GM12878 (cell line): ENCODE measurements at regions not wholly inside any gene's neighbourhood (a gene's known extent, or its start where the extent isn't known, plus 50 kb on each side); places are given as distances from the start of the nearest gene placed in this dataset.

Experiments
- ATAC-seq: fragments of 200-7000 bp; cut with Tn5 transposase; 3 replicates; pipeline ENCODE4 v1.9.1; 2020; ENCODE audit warnings: mild to moderate bottlenecking, moderate library complexity
- BruUV-seq: library from RNA; stranded (reverse); fragments of 400-500 nt; replicated peaks from 2 replicates; lab custom pipeline; 2021; lab: Mats Ljungman, UMichigan
- CTCF ChIA-PET: fragments of 300-600 bp; sonication (Branson Sonifier 250); formaldehyde crosslinking; extraction: SDS; loops from one replicate; lab custom pipeline; 2021; ENCODE audit warnings: inconsistent platforms; lab: Yijun Ruan, JAX
- POLR2A ChIA-PET: fragments of 350-600 bp; formaldehyde crosslinking; extraction: SDS; loops from one replicate; lab custom pipeline; 2021; ENCODE audit warnings: inconsistent platforms; lab: Charles Lee
- RAD21 ChIA-PET: fragments of 300-600 bp; sonication (Branson Sonifier 250); formaldehyde crosslinking; loops from one replicate; lab custom pipeline; 2023; ENCODE audit warnings: antibody characterized with exemption; ENCODE audit not compliant: unreplicated experiment; lab: Charles Lee
- SMC1A ChIA-PET: fragments of 300-600 bp; sonication (Branson Sonifier 250); formaldehyde crosslinking; loops from one replicate; lab custom pipeline; 2023; ENCODE audit not compliant: unreplicated experiment, uncharacterized antibody; lab: Charles Lee
- DNase-seq: peaks from one replicate; pipeline ENCODE4 v3.0.0-alpha.2; 2011; ENCODE audit warnings: low read depth, low spot score
- FAIRE-seq: peaks from 3 replicates; lab custom pipeline; 2011; peaks lifted over from hg19 to GRCh38; lab: Jason Lieb, UNC
- H2AFZ ChIP-seq: 2 replicates; pipeline ENCODE4 v1.6.0; 2011; ENCODE audit warnings: low read depth, low read length, control low read depth; ENCODE audit not compliant: control insufficient read depth
- H3K27ac ChIP-seq: 2 replicates; pipeline ENCODE4 v1.5.1; 2011; ENCODE audit warnings: control low read depth; ENCODE audit not compliant: control insufficient read depth, insufficient read depth
- H3K27me3 ChIP-seq, 2 experiments: replicated peaks in 1 of 2; 2 replicates each; pipeline versions ENCODE4 v1.6.0 to v1.6.1; 2011; ENCODE audit warnings: low read length in 1 of 2; ENCODE audit not compliant: control insufficient read depth in 2 of 2, insufficient read depth in 2 of 2
- H3K36me3 ChIP-seq, 2 experiments: 2 replicates each; pipeline ENCODE4 v1.5.1; 2011; ENCODE audit warnings: low read length in 1 of 2; ENCODE audit not compliant: control insufficient read depth in 2 of 2, insufficient read depth in 2 of 2
- H3K4me1 ChIP-seq: 2 replicates; pipeline ENCODE4 v1.6.1; 2011; ENCODE audit warnings: mild to moderate bottlenecking, low read length, moderate library complexity, mixed read lengths; ENCODE audit not compliant: control insufficient read depth, insufficient read depth
- H3K4me2 ChIP-seq: 2 replicates; pipeline ENCODE4 v1.6.0; 2011; ENCODE audit warnings: control low read depth; ENCODE audit not compliant: control insufficient read depth, insufficient read depth
- H3K4me3 ChIP-seq: fragments of 200-600 bp; sonication (generic); 2 replicates; pipeline ENCODE4 v1.5.1; 2016
- H3K79me2 ChIP-seq: 2 replicates; pipeline ENCODE4 v1.6.0; 2011; ENCODE audit warnings: low read length; ENCODE audit not compliant: control insufficient read depth, insufficient read depth
- H3K9ac ChIP-seq: 2 replicates; pipeline ENCODE4 v1.8.0; 2011; ENCODE audit warnings: low read length, control low read depth, mixed read lengths; ENCODE audit not compliant: control insufficient read depth, insufficient read depth
- H3K9me3 ChIP-seq: replicated peaks from 3 replicates; pipeline ENCODE4 v1.5.1; 2011; ENCODE audit warnings: mild to moderate bottlenecking, low read length; ENCODE audit not compliant: control insufficient read depth, insufficient read depth
- H4K20me1 ChIP-seq: 2 replicates; pipeline ENCODE4 v1.6.0; 2011; ENCODE audit not compliant: control insufficient read depth, insufficient read depth
- BRCA1 ChIP-seq: IDR thresholded peaks from 2 replicates; pipeline ENCODE4 v1.6.1; 2011; ENCODE audit warnings: low read depth, low read length, improper control_type of control experiment
- CBX3 ChIP-seq: fragments of 200-600 bp; sonication (generic); IDR thresholded peaks from 2 replicates; pipeline ENCODE4 v1.6.1; 2016; ENCODE audit warnings: low read depth, borderline replicate concordance
- CEBPB ChIP-seq, 2 experiments: fragments of 150-350 bp in 1 of 2; IDR thresholded peaks; 2 replicates each; pipeline ENCODE4 v1.6.1; 2012 to 2014; ENCODE audit warnings: low read depth in 2 of 2, low read length in 2 of 2, borderline replicate concordance in 1 of 2, inconsistent platforms in 1 of 2
- EED ChIP-seq: sonication (generic); IDR thresholded peaks from 2 replicates; pipeline ENCODE4 v1.6.1; 2016; ENCODE audit warnings: antibody characterized with exemption, low read depth
- GATAD2B ChIP-seq: fragments of 450-650 bp; conservative IDR thresholded peaks from 2 replicates; pipeline ENCODE4 v1.6.1; 2017; ENCODE audit warnings: low read depth, mild to moderate bottlenecking, moderate library complexity
- IRF3 ChIP-seq: fragments of 450-650 bp; IDR thresholded peaks from 2 replicates; pipeline ENCODE4 v1.6.1; 2014; ENCODE audit warnings: mild to moderate bottlenecking
- JUND ChIP-seq: IDR thresholded peaks from 2 replicates; pipeline ENCODE4 v1.6.1; 2012; ENCODE audit warnings: low read depth, mild to moderate bottlenecking, low read length, improper control_type of control experiment, moderate library complexity
- MTA2 ChIP-seq: fragments of 450-650 bp; IDR thresholded peaks from 2 replicates; pipeline ENCODE4 v1.6.1; 2016; ENCODE audit warnings: low read depth, mild to moderate bottlenecking, moderate library complexity
- MYC ChIP-seq: IDR thresholded peaks from 2 replicates; pipeline ENCODE4 v1.6.1; 2011; ENCODE audit warnings: mild to moderate bottlenecking, low read length, moderate library complexity, inconsistent platforms; ENCODE audit not compliant: insufficient read depth, insufficient replicate concordance, insufficient read length, severe bottlenecking
- NFXL1 ChIP-seq: fragments of 450-650 bp; IDR thresholded peaks from 2 replicates; pipeline ENCODE4 v1.6.1; 2017; ENCODE audit warnings: antibody characterized with exemption, mild to moderate bottlenecking, borderline replicate concordance
- PAX8 ChIP-seq: fragments of 450-650 bp; IDR thresholded peaks from 2 replicates; pipeline ENCODE4 v1.6.1; 2017; ENCODE audit warnings: mild to moderate bottlenecking, moderate library complexity
- RUNX3 ChIP-seq: IDR thresholded peaks from 2 replicates; pipeline ENCODE4 v1.6.1; 2012; ENCODE audit warnings: low read length, inconsistent platforms
- SIX5 ChIP-seq: IDR thresholded peaks from 2 replicates; pipeline ENCODE4 v1.6.1; 2011; ENCODE audit warnings: mild to moderate bottlenecking, low read depth, low read length, moderate library complexity; ENCODE audit not compliant: severe bottlenecking
- SKIL ChIP-seq: fragments of 450-650 bp; IDR thresholded peaks from 2 replicates; pipeline ENCODE4 v1.6.1; 2017; ENCODE audit warnings: mild to moderate bottlenecking, low read depth, inconsistent platforms; ENCODE audit not compliant: poor library complexity, severe bottlenecking
- SRF ChIP-seq, 2 experiments: IDR thresholded peaks; 2 replicates each; pipeline ENCODE4 v1.6.1; 2011; ENCODE audit warnings: low read depth in 2 of 2, low read length in 2 of 2, mild to moderate bottlenecking in 1 of 2, moderate library complexity in 1 of 2
- SUZ12 ChIP-seq: fragments of 200-600 bp; sonication (generic); IDR thresholded peaks from one replicate; pipeline ENCODE4 v1.6.1; 2018; ENCODE audit warnings: antibody characterized with exemption, mild to moderate bottlenecking; ENCODE audit not compliant: unreplicated experiment
- TCF3 ChIP-seq: IDR thresholded peaks from 2 replicates; pipeline ENCODE4 v1.6.1; 2012; ENCODE audit warnings: low read depth, mild to moderate bottlenecking, low read length, borderline replicate concordance; ENCODE audit not compliant: insufficient read depth
- ZBED1 ChIP-seq: IDR thresholded peaks from 2 replicates; pipeline ENCODE4 v1.6.1; 2016; ENCODE audit warnings: borderline replicate concordance
- WGBS: methylation state at CpG from one replicate; pipeline ENCODE4 v1.1.6; 2016; ENCODE audit warnings: low lambda C conversion rate; ENCODE audit not compliant: insufficient replicate concordance, insufficient coverage; ENCODE audit errors: missing lambda C conversion rate; 5-methylcytosine and 5-hydroxymethylcytosine counted together
- in situ Hi-C: fragments of 300-500 bp; cut with MboI; formaldehyde crosslinking; loops from 9 replicates; pipeline ENCODE4 v1.14.3; 2018; ENCODE audit warnings: mixed read lengths
- intact Hi-C: fragments of 100-400 bp; cut with micrococcal nuclease; formaldehyde crosslinking; loops from one replicate; pipeline ENCODE4 v1.14.2; 2022; ENCODE audit not compliant: unreplicated experiment

GRCh38 chr12:24537083-24537860, 411.6 kb downstream of the BCAT1 start (continued):
- no peak for TF ChIP-seq GATAD2B

DNA sequence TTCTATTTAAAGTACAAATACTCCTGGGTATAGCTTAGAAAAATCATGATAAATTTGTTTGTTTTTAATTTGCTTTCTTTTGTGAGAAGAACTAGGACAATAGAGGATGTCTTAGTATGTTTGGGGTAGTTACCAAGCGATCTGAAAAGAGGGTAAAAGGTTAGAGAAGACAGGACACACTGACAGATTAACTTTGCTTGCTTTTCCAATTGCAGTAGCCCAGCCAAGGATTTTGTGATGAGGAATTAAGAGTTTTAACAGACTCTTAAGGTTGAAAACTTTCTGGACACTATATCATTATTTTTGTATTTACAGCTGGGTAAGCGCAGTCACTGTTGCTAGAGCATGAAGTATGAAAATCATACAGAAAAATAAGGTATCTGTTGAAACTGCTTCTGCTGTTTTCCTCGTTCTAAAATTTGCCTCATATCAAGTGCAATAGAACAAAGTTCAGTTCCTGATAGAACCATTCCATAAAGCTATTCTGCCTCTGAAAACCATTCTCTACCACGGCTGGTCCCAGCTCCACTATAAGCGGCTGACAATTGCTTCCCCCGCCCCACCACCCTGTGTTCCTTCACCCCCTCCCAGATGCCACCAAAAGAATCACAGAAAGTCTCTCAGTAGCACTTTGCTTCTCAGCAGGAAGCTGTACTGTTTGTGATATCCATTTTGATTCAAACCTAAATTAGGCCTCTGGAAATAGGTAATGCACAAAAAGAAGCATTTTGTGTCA, 413.4 kb downstream of the BCAT1 start:
- no peaks in the 10 kb centered on the region for H3K36me3 ChIP-seq
- TF ChIP-seq SKIL (no peak), JUND (no peak), ZBED1 (no peak), NFXL1 (no peak), MTA2 (no peak), CEBPB (IDR thresholded peaks at IDR 0.05; ENCODE audit: borderline replicate concordance in 1 of 2, low read depth in 2 of 2, low read length in 2 of 2) (no peak), CBX3 (no peak), SIX5 (no peak), MYC (no peak), BRCA1 (no peak), SRF (IDR thresholded peaks at IDR 0.05; ENCODE audit: low read depth in 2 of 2, low read length in 2 of 2) (no peak), IRF3 (no peak), RUNX3 (no peak), TCF3 (no peak), EED (no peak), SUZ12 (no peak), PAX8 (no peak)
- ATAC-seq (no peak), DNase-seq (no peak), FAIRE-seq (no peak)
- H3K4me1 ChIP-seq, result no peaks in the 10 kb centered on the region
- SMC1A ChIA-PET, result interaction anchor here (1.2 kb wide), 1 partner anchor 15 kb away, joined by 3 read pairs; no protein-coding TSS in a partner anchor
- no peaks in the 10 kb centered on the region for H4K20me1 ChIP-seq
- no peak overlapping the region for H3K27ac ChIP-seq
- POLR2A ChIA-PET, result no interaction called here
- WGBS, result 30% methylated on average over 6 of the region's 6 CpGs
- no TSS peak for BruUV-seq
- no peak overlapping the region for H2AFZ ChIP-seq
- intact Hi-C loops, result no loop called here
- H3K9me3 ChIP-seq, result no peaks in the 10 kb centered on the region
- in situ Hi-C loops, result no loop called here
- no peaks in the 10 kb centered on the region; a peak in 1 of 4 replicates for H3K27me3 ChIP-seq
- RAD21 ChIA-PET, result no interaction called here
- no peak overlapping the region for H3K4me3 ChIP-seq
- H3K4me2 ChIP-seq, result no peak overlapping the region
- CTCF ChIA-PET, result interaction anchor here (0.7 kb wide), 1 partner anchor 10 kb away, joined by 4 read pairs; no protein-coding TSS in a partner anchor
- H3K9ac ChIP-seq, result no peak overlapping the region
- no peaks in the 10 kb centered on the region for H3K79me2 ChIP-seq
